Left renal pelvis (tissue), 4 donors: ENCODE measurements at regions not wholly inside any gene's neighbourhood (a gene's known extent, or its start where the extent isn't known, plus 50 kb on each side); places are given as distances from the start of the nearest gene placed in this dataset.
A peak's percentile ranks its signal among the peaks of the same experiment; 100 is the strongest.

Experiments used
- DNase-seq, 4 donors: peaks; one replicate each; pipeline ENCODE4 v3.0.0-alpha.2; 2013; ENCODE audit warnings: low read depth in 4 of 4, low spot score in 3 of 4

DNA sequence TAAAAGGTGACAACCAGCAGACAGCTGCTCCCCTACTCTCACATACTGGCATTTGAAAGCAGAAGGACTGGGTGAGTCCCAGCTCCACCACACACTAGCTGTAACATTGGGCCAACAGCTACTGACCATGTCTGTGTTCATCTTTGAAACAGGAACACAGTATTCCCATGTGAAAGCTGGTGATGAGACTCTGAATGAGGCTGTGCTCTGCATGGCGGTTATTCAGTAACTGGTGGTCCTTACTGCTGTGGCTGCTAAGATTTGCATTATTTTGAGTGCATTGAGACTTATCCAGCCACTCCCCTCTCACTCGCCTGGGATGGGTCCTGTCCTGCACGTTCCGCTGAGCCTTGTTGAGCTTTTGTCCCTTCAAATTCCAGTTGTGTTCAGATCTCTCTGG is 342.9 kb downstream of the FOXL1 start:
- no peak for DNase-seq

- no peak for DNase-seq
Observed at GRCh38 chr16:86922311-86922710, 344.0 kb downstream of the FOXL1 start.

- no peak for DNase-seq
Observed at GRCh38 chr16:86923656-86924055, 345.3 kb downstream of the FOXL1 start.

DNA sequence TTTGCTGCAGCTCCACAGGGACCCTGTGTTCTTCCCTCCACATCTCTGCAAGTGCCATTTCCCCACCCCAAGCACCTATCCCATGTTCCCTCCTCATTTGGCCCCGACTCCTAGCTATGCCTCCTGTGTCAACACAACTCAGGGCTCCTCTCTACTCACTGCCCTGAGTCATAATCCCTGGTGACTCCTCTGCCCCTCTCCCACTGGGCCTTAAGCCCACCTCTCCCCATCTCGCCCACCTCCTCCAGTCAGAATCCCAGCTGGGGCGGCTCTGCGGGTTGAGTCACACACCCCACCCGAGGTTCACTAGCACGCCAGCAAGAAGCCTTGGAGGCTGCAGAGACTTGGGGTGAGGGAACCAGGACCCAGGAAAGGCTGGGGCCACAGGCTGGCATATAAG is 346.2 kb downstream of the FOXL1 start:
- no peak for DNase-seq

DNA sequence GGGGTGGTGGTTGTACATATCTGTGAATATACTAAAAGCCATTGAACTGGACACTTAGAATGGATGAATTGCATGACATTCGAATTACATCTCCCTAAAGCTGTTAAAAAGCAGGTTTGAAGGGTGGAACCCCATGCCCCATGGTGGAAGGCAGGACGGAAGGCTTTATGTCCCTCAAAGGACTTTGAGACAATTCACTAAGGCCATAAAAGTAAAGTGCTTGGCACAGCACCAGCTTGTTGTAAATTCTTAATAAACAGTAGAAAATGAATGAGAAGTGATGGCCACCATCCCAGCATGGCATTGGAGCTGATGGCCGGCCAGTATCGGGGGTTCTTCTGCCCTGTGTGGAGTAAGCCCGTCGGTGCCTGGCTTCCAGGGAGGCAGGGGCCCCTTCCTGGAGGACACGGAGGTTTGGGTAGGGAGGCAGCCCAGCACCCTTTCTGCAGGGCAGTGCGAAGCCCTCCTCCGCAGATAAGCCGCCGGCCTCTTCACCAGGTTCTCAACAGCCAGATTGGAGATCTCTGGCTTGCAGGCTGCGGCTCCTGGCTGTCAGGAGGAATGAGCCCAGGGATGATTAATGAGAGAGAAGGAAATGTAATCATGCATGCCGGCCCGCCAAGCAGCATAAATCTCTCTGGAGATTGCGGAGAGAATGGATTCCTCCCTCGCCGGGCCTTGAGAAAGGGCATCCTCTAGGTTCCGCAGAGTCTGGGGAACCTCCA is 346.9 kb downstream of the FOXL1 start:
- DNase-seq, result peak in 3 of 4 donors; percentile 70 to 87 (median 73)

- no peak for DNase-seq
Observed at GRCh38 chr16:86926181-86927094, 348.1 kb downstream of the FOXL1 start.

DNA sequence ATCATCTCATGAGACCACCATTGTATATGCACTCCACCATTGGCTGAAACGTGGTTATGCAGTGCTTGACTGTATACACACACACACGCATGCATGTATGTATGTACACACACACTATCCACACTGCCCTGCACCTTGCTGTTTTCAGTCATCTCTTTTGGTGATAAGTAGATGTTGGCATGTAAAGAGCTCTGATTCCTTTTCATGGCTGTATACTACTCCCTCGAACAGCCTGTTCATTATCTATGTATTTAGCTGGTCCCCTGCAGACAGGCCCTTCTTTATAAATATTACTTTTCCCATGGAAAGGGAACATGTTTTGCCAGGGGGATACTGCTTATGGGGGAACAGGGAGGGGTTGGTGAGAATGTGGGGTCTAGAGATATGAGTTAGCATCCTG is 349.4 kb downstream of the FOXL1 start:
- no peak for DNase-seq

GRCh38 chr16:86928523-86929011 is 350.2 kb downstream of the FOXL1 start:
- DNase-seq, result no peak

DNA sequence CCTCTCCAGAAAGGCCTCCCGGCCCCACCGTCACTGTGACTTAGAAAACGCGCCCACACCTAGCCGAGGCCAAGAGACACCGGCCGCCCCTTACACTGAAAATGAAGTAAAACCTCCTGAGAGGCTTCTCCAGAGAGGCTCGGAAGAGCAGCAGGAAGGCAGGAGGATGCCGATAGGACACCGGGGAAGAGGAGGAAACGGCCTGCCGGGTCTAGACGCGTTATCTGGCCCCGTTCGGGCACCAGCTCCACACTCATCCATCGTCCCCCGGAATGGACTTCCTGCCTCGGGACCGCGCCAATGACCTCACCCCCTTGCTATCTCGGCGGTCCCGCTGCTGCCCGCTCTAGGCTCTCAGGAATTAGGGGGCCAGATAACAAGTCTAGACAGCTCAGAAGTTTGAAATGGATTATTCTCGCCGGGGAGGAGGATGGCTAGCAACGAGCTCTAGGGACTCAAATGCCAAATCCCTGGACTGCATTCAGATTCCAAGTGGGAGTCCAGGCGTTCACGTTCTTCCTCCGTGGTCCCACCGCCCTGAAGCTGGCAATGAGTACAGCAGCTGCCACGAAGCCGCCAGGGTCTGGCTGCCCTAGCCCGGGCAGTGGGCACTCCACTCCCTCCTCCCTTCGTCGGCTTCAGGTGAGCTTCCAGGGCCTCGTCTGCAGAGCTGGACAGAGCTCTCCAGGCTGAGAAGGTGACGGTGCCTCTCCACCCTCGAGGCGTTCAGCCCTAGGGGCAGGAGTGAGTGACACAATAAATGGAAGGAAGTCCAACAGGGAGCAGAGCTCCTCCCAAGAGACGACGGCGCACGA is 350.9 kb downstream of the FOXL1 start:
- no peak for DNase-seq

- DNase-seq, result no peak
Observed at GRCh38 chr16:86930001-86930400, 351.7 kb downstream of the FOXL1 start.

DNA sequence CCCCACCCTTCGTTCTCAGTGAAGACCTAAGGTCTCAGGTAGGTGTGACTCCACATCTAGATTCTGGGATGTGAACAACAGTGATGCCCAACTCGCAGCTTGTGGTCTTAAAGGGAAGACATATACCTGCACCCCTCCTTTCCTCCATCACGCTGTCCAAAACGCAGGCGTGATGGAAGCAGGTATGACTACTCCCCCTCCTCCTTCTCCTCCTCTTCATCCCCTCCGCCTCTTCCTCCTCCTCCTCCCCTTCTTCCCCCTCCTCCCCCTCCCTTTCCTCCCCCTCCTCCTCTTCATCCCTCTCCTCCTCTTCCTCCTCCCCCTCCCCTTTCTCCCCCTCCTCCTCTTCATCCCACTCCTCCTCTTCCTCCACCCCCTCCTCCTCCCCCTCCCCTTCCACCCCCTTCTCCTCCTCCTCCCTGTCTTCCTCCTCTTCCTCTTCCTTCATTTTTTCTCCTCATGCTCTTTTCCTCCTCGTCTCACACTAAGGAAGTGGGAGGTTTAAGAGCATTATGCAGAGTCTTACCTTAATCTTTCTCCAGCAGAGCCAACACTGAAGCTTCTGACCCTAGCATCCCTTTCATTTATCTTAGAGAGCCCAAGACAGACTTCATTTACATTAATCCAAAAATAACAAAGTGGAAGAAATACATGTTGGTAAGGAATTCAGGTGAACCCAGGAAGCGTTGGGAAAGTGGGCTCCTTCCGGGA is 352.5 kb downstream of the FOXL1 start:
- DNase-seq, result no peak

DNA sequence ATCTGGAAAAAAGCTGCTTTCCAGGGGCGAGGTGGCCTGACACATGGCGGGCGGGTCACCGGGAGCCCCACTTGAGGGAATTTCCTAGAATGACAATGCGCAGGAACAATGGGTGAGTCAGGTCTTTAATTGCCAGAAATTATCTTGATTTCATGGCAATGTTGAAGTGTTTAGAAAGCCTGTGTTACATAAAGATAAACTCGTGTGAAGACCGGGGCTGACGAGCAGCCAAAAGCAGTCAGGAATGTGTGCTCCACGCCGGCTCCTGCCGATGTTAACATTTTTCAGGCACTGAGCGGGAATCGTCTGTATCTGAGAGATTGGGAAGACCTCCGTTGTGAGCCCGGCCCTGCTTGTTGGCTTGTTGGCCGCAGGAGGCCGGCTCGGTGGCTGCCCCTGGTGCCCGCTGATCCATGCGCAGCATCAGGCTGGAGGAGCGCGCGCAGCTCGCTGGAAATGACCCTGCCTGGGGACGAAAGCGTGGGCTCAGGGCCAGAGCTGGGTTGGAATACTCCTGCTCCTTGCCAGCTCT is 353.1 kb downstream of the FOXL1 start:
- DNase-seq, result no peak

DNA sequence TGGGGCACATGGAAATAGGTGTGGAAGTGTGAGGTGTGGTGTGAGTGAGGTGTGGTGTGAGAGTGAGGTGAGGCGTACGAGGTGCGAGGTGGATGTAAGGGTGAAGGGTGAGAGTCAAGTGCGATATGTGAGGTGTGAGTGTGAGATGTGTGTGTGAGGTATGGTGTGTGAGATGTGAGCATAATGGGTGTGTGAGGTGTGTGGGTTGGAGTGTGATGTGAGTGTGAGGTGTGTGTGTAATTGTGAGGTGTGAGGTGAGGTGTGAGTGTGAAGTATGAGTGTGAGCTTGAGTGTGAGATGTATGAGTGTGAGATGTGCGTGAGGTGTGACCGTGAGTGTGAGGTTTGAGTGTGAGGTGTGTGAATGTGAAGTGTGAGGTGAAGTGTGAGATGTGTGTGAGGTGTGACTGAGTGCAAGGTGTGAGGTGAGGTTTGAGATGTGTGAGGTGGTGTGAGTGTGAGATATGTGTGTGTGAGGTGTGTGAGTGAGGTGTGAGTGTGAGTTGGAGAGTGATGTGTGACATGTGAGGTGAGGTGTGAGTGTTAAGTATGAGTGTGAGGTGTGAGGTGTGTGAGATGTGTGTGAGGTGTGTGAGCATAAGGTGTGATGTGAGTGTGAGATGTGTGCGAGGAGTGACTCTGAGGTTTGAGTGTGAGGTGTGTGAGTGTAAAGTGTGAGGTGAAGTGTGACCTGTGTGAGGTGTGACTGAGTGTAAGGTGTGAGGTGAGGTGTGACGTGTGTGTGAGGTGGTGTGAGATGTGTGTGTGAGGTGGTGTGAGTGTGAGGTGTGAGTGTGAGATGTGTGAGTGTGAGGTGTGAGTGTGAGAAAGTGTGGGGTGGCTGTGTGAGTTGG is 354.0 kb downstream of the FOXL1 start:
- DNase-seq, result no peak

DNA sequence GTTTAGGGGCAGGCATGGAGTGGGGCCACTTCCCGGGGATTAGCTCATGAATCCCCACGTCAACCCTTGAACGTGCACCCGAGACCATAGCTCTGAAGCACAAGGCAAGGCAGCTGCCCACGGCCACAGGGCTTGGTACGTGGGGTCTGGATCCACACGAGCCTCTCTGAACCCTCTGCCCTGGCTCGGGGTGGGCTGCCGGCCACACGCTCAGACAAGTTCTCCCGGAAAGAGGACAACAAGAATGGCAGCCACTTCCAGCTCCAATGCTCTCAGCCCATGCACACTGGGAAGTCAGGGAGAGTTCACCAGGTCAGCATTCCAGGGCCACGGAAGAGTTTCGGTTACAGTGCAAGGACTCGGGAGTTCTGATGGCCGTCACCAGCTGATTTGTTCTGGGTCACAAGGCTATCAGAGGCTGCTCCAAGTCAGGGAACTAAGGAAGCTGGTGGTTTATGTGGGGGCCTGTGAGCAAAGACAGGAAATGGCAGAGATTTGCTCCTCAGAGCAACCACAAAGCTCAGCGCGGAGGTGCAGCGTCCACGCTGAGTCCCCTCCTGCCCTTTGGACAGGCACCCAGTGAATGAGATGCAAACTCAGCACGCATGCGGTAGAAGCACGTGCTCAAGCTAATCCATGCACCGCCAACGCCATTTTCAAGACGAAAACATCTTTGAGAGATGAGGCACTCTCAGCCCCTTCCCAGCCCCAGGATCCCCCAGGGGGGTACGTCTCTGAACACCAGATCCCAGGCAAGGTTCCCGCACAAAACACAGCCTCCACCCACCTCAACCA is 356.4 kb downstream of the FOXL1 start:
- no peak for DNase-seq

DNA sequence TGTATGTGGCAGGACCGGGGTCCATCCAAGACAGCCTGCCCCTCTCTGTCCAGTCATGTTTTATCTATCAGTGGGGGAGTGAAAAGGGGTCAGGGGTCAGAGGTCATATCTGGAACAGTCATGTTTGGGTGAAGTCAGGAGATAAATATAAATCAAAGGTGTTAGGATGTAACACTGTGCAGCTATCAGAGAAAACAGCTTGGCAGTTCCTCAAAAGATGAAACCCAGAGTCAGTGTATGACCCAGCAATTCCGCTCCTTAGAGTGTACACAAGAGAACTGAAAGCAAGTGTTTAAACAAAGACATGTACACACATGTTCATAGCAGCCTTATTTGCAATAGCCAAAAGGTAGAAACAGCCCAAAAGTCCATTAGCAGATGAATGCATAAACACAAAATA is 361.3 kb downstream of the FOXL1 start:
- DNase-seq, result no peak

DNA sequence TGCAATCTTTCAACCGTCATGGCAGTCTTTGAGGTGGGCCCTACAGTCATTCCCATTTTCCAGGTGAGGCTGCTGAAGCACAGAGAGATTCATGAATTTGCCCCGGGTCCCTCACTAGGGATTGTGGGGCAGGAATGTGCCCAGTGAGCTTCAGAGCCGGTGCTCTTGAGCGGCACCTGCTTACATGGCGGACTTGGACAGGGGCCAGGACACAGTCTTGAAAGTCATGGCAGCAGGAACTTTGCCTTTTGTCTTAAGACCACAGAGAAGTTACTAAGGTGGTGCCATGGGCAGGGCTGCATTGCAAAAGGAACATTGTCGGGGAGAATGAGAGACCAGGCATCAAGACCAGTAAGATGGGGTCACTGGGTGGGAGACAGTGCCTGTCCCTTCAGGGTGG is 363.4 kb downstream of the FOXL1 start:
- no peak for DNase-seq

DNA sequence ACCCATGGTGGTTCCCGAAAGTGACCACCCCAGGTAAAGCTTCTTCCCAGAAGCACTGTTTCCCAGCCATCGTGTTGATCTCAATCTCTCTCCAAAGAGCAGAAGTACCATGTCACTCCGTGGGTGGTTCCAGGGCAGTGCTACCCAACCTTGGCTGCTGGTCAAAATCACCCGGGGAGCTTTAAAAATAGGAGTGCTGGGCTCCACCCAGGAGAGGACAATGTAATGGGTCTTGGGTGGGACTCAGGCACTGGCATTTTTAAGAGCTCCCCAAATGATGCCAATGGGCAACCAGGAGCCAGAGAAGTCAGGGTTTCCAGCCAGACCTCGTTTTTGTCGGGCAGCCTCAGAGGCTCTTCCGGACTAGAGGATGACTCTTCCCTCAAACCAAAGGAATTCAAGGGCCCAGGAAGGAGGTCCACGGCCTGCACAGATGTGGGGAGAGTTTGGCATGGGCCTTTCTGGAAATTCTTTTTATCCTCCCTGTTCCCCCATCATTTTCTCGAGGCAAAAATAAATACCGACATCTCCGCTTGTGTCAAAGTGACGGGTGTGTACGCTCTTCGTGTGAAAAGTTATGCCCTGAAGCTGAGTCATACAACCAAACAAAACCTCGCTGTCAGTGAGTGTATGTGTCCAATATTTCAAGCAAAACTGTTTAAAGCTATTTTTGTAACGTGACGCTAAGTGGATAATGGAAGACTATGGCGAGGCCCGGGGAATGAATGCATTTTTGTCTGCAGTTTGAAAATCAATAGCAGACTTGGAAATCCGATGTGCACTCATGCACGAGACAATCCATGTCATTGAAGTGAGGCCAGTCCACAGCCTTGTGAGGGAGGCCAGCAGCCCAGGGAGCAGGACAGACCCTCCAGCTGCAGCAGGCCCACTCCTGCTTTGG is 364.1 kb downstream of the FOXL1 start:
- no peak for DNase-seq
